ENCODE measurements at regions not wholly inside any gene's neighbourhood (a gene's known extent, or its start where the extent isn't known, plus 50 kb on each side); places are given as distances from the start of the nearest gene placed in this dataset.
"Not testable (repeated sequence)": the region's sequence is repeated elsewhere in the genome, so short reads cannot be mapped to it uniquely, and the experiment has no call there.

GRCh38 chr12:74595696-74596095, 58.1 kb downstream of the ATXN7L3B start:
- H3K4me3 ChIP-seq (ENCODE audit: low read depth, low read length), result no peak overlapping the region
- TF ChIP-seq CTCF (IDR thresholded peaks at IDR 0.05; ENCODE audit: low read depth, low read length), result no peak

- H3K4me3 ChIP-seq (ENCODE audit: low read depth, low read length), result no peak overlapping the region
- no peak for TF ChIP-seq CTCF (IDR thresholded peaks at IDR 0.05; ENCODE audit: low read depth, low read length)
Measured at GRCh38 chr12:74598819-74599218, 61.2 kb downstream of the ATXN7L3B start.

GRCh38 chr12:74599932-74600331, 62.3 kb downstream of the ATXN7L3B start:
- no peak overlapping the region for H3K4me3 ChIP-seq (ENCODE audit: low read depth, low read length)
- no peak for TF ChIP-seq CTCF (IDR thresholded peaks at IDR 0.05; ENCODE audit: low read depth, low read length)

DNA sequence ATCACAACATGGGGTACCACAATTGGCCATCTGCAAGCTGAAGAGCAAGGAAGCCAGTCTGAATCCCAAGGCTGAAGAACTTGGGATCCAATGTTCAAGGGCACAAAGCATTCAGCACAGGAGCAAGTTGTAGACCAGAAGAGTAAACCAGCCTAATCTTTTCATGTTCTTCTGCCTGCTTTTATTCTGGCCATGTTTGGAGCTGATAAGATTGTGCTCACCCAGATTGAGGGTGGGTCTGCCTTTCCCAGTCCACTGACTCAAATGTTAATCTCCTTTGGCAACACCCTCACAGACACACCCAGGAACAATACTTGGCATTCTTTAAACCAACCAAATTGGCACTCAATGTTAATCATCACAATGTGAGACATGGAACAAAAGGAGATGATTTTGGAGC, 63.2 kb downstream of the ATXN7L3B start:
- H3K4me3 ChIP-seq (ENCODE audit: low read depth, low read length), result not testable (repeated sequence)

DNA sequence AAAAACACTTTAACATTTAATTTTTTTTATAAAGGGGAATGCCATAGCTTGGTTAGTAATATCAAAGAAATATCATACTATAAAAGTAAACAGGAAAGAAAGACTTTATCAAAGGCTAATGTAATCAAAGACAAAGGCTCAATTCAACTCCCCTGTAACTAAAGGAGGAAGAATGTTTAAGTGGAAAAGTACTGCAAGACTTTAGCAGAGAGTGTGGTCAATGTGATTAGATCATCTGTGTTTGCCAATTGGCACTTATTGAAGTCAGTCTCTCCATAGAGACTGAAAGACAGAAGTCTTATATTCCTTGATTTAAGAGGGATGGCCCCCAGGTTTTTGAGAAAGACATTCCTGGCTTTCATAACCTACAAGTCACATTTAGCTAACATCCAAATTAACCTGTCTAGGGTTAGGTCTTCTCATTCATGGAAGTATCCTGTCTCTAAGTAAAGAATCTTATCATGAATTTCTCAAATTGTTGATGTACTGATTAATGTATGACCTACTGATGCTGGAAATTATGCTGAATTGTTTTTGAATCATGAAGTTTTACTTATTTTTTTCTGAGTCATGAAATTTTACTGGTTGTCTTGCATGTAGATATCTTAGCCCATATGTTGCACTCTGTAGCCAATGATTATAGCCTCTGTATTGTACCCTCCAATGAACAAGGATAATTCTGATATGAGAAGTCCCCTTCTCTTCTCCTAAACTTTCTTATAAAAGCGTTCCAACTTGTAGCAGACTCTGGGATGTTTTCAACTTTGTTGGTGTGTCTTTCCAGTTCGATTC, 65.4 kb downstream of the ATXN7L3B start:
- H3K4me3 ChIP-seq (ENCODE audit: low read depth, low read length), result no peak overlapping the region
- TF ChIP-seq CTCF (IDR thresholded peaks at IDR 0.05; ENCODE audit: low read depth, low read length), result no peak

DNA sequence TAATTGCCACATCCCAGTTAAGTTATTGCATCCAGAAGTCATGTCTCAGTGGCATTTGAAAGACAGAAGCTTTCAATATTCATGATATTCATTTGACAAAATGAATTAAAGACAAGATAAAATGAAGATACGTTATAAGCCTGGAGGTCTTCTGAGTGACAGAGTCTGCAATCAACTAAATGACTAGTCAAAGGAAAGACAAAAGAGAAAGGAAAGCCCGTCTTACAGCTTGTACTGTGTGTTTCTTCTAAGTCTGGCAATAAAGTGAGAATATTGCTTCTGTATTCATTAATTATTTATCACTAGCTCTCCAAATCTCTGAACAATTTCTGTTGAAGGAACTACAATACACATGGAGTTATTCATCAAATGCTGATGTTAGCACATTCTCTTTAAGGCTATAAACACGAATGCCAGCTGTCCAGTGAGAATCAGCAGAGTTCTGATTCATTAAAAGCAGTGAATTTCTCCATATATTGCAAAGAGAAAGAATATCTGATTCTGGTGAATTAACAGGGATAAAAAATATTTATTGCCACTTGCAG, 70.7 kb downstream of the ATXN7L3B start:
- H3K4me3 ChIP-seq (ENCODE audit: low read depth, low read length), result no peak overlapping the region

DNA sequence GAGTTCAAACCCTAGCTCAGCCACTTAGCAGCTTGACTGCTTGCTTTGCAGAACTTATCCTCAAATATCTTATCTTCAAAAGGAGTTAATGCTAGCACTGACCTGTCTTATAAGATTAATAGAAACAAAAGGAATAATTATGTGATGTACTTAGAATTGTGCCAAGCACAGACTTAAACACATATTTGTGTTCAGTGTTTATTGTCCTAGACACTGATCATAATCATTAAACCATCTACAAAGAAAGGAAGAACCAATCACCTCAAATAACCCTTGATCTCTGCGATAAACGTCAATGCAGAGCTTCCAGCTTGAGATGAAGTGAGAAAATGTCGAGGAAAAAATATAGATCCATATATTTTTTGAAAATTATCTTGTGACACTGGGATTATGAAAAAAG, 73.1 kb downstream of the ATXN7L3B start:
- no peak for TF ChIP-seq CTCF (IDR thresholded peaks at IDR 0.05; ENCODE audit: low read depth, low read length)
- H3K4me3 ChIP-seq (ENCODE audit: low read depth, low read length), result no peak overlapping the region

More for the DNA sequence above, 70.7 kb downstream of the ATXN7L3B start:
- TF ChIP-seq CTCF (IDR thresholded peaks at IDR 0.05; ENCODE audit: low read depth, low read length), result no peak

Measured in WI38 (cell line).